ENCODE measurements at regions not wholly inside any gene's neighbourhood (a gene's known extent, or its start where the extent isn't known, plus 50 kb on each side); places are given as distances from the start of the nearest gene placed in this dataset.

DNA sequence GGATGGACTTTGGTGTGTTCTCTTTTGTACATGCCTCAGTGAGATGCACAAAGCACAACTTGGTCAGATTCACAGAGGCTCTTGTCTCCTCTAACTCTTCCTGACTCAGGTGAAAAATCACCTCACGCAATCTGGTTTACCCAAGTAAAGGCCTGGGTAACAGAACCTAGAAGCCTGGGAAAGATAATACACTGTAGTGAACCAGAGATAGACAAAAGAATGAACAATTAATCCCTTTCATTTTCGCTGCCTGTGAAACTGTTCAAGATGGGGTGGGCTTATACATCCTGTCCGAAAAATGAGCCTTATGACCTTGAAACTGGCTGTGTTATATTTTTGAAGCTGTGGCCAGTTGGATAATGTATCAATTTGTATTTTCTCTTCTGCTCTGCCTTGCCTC, 678.9 kb upstream of the TEX47 start:
- Histone ChIP-seq H3K4me1 (no peaks in the 10 kb centered on the region), H3K27ac (no peak overlapping the region), H3K36me3 (no peaks in the 10 kb centered on the region), H3K4me3 (no peak overlapping the region), H3K27me3 (no peaks in the 10 kb centered on the region), H3K9me3 (no peaks in the 10 kb centered on the region)
- no peak for DNase-seq
- TF ChIP-seq POLR2A (IDR thresholded peaks at IDR 0.05): no peak
- TF ChIP-seq, protein P1, sequence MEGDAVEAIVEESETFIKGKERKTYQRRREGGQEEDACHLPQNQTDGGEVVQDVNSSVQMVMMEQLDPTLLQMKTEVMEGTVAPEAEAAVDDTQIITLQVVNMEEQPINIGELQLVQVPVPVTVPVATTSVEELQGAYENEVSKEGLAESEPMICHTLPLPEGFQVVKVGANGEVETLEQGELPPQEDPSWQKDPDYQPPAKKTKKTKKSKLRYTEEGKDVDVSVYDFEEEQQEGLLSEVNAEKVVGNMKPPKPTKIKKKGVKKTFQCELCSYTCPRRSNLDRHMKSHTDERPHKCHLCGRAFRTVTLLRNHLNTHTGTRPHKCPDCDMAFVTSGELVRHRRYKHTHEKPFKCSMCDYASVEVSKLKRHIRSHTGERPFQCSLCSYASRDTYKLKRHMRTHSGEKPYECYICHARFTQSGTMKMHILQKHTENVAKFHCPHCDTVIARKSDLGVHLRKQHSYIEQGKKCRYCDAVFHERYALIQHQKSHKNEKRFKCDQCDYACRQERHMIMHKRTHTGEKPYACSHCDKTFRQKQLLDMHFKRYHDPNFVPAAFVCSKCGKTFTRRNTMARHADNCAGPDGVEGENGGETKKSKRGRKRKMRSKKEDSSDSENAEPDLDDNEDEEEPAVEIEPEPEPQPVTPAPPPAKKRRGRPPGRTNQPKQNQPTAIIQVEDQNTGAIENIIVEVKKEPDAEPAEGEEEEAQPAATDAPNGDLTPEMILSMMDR (IDR thresholded peaks at IDR 0.05): no peak
- intact Hi-C loops (cut with DNase I; ENCODE audit: low total_unique reads): no loop called here

DNA sequence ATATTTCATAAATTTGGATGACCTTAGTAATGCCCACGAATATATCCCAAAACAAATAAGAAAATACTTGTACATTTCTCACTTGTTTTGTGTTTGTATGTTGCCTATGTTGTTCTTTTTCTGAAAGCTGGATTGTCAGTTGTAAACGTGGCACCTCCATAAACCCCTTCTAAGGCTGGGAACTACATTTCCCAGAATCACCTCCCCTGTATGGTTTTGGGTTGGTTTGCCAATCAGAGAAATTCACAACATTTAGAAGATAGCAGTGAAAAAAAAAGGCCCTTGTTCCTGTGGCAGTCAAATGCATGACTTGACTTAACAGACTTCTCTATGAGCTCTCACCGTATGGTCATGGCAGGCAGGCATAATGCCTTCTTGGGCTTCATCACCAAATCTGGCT, 676.3 kb upstream of the STEAP1 start:
- no peaks in the 10 kb centered on the region for H3K4me1 ChIP-seq

DNA sequence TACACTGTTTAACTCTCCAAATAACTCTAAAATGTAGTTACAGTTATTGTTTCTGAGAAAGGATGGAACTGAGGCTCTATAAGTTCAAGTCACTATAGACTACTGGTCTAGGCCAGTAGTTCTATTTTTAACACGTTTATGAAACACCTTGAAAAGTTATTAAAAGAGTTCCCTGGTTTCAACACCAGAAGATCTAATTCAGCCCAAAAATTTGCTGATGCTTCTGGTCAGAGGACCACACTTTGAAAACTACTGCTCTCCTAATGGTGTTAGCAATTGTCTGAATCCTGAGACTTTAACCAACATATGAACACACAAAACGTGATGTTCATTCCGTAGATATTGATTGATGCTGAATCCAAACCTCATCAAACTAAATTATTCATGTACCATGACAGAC, 658.6 kb upstream of the STEAP1 start:
- TF ChIP-seq, protein P1 (IDR thresholded peaks at IDR 0.05): no peak
- TF ChIP-seq POLR2A (IDR thresholded peaks at IDR 0.05): no peak
- intact Hi-C loops (cut with DNase I; ENCODE audit: low total_unique reads): no loop called here
- no peak for DNase-seq
- Histone ChIP-seq H3K27ac (no peak overlapping the region), H3K9me3 (no peaks in the 10 kb centered on the region), H3K4me3 (no peak overlapping the region), H3K27me3 (no peaks in the 10 kb centered on the region), H3K4me1 (no peaks in the 10 kb centered on the region), H3K36me3 (no peaks in the 10 kb centered on the region)

More for the DNA sequence above, 676.3 kb upstream of the STEAP1 start:
- H3K36me3 ChIP-seq: no peaks in the 10 kb centered on the region
- H3K27ac ChIP-seq: no peak overlapping the region
- TF ChIP-seq, protein P1 (IDR thresholded peaks at IDR 0.05): no peak
- no peak for TF ChIP-seq POLR2A (IDR thresholded peaks at IDR 0.05)
- H3K9me3 ChIP-seq: no peaks in the 10 kb centered on the region
- DNase-seq: no peak
- intact Hi-C loops (cut with DNase I; ENCODE audit: low total_unique reads): no loop called here
- H3K4me3 ChIP-seq: no peak overlapping the region
- H3K27me3 ChIP-seq: no peaks in the 10 kb centered on the region

DNA sequence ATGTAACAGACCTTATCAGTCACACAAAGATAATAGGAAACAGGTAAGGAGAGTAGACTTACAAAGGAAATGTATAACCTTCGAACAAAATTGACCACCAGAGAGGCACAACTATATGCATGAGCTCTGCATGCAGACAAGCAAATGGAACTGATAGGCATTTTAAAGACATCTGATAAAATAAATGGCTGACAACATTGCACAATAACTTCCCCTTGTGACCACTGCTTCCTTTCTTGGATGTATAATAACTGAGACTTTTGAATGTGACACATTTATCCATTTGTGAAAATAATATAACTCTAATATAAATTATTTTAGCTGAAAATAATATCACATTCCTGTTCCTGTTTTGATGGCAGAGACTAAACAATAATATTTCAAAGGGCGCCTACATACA, 654.2 kb upstream of the STEAP1 start:
- no peak for DNase-seq
- Histone ChIP-seq H3K4me1 (no peaks in the 10 kb centered on the region), H3K4me3 (no peak overlapping the region), H3K27ac (no peak overlapping the region), H3K27me3 (no peaks in the 10 kb centered on the region), H3K9me3 (no peaks in the 10 kb centered on the region), H3K36me3 (no peaks in the 10 kb centered on the region)
- TF ChIP-seq, protein P1 (IDR thresholded peaks at IDR 0.05): no peak
- no peak for TF ChIP-seq POLR2A (IDR thresholded peaks at IDR 0.05)
- intact Hi-C loops (cut with DNase I; ENCODE audit: low total_unique reads): no loop called here

DNA sequence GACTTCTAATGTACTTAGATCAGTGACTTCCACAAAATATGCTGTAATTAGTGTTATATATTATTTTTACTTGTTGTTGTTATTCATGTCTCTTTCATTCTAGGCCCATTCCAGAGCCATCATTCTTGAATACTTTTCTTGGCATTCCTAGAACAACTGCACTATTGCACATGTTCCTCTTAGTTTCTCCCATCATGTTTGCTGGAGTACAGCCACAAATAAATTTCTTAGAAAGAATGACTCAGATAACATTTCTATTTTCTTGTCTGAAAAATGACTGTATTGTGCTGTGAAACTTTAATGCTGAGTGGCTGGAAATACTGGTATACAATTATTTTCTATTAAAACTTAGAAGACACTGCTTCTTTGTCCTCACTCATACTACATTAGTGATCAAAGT, 651.0 kb upstream of the STEAP1 start:
- no peak overlapping the region for H3K27ac ChIP-seq
- TF ChIP-seq POLR2A (IDR thresholded peaks at IDR 0.05): no peak
- TF ChIP-seq, protein P1 (IDR thresholded peaks at IDR 0.05): no peak
- no peak overlapping the region for H3K4me3 ChIP-seq

More for the DNA sequence above, 651.0 kb upstream of the STEAP1 start:
- DNase-seq: no peak
- Histone ChIP-seq H3K36me3 (no peaks in the 10 kb centered on the region), H3K9me3 (no peaks in the 10 kb centered on the region), H3K4me1 (no peaks in the 10 kb centered on the region), H3K27me3 (no peaks in the 10 kb centered on the region)
- intact Hi-C loops (cut with DNase I; ENCODE audit: low total_unique reads): no loop called here

Data from uterus (tissue), 3 donors.